Lung microvascular endothelial cell (primary cell): ENCODE measurements at regions not wholly inside any gene's neighbourhood (a gene's known extent, or its start where the extent isn't known, plus 50 kb on each side); places are given as distances from the start of the nearest gene placed in this dataset.

Experiments
- DNase-seq, 2 donors: peaks; one replicate each; pipeline versions ENCODE4 v3.0.0 to v3.0.0-alpha.2; 2010; ENCODE audit warnings: low read depth in 2 of 2

DNA sequence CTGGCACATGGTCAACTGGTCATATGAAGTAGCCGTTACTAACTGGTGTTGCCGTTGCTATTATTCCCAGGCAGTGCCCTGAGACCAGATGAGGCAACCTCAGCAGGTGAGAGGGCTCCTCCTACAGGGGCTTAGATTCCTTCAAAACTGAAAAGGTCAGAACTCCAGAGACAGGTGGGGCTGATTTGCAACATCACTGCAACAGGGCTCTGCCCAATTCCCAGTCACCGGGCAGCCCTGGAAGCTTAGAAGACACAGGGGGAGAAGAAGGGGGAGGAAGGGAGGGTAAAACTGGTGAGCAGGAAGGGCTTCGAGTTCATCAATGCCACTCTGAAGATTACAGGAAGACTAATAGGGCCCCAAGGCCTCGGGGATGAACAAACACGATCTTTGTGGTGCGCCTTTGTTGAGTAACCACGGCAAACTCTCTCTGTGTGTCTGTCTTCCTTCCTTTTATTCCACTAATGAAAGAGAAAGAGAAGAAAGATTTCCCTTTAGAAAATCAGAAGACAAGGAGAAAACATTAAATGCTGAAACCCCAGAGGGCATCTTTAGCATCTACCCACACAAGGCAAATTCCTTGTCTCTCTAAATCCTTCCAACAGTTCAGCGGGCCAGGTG, 749.1 kb upstream of the TBX3 start:
- no peak for DNase-seq

DNA sequence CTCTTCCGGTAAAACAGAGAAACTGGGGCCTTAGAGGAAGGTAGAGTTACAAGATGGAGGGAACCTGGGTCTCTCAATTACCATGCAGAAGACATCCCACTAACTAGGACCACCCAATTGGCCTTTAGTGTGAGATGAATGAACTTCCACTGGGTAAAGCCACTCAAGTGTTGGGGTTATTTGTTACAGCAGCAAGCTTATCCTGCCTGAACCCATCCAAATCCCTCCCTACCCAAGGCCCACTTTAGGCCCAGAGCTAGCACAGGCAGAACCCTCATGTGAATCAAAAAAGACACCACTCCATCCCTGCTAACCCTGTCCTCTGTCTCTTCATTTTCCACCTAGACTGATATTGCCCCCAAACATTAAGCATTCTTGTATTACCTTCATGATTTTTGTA, 746.7 kb upstream of the TBX3 start:
- DNase-seq, result no peak

DNA sequence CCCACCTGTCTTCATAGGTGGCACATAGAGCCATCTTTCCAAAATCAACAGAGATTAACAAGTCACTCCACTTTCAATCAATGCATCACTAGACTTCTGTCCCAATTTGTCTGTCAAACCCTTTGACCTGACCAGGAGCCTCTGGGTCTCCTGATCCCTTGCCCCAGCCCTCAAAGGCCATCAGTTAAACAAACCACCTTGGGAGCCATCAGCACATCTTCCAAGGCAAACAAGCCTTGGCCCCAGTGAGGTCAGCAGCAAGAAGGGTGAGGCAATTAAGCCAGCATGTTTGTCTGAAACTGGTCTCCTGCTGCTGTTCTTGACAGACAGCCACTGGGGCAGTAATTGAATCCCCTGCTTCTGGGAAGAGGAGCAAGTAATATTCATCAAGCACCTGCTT, 742.8 kb upstream of the TBX3 start:
- no peak for DNase-seq

DNA sequence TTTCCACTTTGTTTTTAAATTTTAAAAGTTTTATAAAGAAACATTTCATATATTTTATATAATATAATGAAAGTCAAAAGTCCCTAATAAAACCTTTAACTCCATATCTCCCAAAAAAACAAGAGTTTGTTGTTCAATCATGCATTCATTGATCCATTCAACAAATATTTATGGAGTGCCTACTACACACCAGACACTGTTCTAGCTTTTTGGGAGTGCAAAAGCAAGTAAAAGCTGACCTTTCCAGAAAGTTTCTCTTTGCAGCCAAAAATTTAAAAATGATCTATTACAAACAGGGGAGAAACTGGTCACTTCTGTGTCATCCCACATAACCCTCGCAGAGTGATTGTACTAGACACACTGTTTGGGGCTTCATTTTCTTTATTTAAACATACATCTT, 740.0 kb upstream of the TBX3 start:
- DNase-seq, result no peak

DNA sequence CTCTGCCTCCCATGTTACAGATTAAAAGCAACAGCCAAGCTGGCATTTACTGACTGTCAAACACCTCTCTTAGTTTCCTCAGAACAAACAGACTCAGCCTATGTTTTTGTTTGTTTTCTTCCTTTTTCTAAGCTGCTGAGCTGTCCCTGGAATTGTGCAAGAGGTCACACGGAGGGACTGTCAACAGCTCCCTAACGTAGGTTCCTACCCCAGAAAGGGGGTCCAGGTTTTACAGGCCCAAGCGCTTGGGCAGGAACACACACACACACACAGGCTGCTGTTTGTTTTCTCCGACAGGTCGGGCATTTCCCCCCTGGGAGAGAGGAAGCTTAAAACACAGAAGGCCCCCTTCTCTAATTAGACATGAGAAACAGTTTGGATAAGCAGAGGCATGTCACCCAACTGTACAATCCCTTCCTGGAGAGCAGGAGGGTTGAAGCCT, 739.6 kb upstream of the TBX3 start:
- no peak for DNase-seq

DNA sequence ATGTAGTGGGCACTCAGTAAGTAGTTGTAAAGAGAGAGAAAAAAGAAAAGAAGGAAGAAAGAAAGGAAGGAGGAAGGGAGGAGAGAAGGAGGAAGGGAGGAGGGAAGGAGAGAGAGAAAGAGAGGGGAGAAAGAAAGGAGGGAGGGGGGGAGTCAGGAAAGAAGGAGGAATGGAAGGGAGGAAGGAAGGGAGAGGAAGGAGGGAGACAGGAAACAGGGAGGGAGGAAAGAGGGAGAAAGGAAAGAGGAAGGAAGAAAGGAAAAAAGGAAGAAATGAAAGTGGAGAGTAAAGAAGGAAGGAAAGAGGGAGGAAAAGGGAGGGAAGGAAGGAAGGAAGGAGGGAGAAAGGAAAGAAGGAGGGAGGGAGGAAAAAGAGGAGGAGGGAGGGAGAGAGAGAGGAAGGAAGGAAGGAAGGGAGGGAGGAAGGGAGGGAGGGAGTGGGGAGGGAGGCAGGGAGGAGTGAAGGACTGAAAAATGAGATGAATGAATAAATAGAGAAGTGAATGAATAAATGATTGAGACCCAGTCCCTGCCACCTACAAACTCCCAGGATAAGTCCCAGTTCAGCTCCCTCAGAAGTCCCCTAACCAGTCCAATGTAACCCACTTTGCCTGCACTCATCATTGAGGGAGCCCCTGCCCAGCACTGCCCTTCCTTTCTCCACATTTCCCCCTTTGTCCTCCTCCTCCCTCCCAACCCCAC, 739.0 kb upstream of the TBX3 start:
- DNase-seq, result no peak

DNA sequence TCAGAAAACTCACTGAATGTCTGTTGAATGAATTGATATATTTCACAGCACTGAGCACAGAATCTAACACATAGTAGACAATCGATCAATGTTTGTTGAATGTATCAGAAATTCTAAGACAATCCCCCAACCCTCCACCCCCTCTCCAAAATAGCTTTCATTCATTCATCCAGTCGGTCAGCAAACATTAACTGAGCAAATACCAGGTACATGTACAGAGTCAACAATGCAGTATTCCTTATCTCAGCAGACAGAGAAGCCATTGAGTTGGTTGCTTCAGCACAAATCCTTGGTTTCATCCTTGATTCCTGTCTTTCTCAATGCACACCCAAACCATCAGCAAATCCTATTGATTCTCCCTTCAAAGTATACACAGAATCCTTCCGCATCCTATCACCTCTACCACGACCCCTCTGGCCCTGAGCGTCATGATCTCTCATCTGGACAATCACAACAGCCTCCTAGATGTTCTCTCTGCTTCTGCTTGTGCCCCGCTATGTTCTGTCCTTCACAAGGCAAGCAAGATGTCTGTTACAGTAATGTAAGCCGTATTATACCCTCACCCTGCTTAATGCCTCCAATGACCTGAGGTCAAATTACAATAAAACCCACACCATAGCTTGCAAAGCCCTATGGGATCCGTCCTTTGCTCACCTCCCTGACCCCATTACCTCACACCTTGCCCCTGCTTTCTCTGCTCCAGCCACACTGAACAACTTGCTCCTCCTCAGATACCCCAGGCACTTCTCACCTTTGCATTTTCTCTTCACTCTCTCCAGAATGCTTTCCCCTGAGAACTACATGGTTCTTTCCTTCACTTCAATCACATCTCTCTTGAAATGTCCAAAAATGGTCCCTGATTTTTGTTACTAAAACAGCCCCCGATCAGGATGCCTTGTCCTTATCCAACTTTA, 738.1 kb upstream of the TBX3 start:
- DNase-seq, result no peak

DNA sequence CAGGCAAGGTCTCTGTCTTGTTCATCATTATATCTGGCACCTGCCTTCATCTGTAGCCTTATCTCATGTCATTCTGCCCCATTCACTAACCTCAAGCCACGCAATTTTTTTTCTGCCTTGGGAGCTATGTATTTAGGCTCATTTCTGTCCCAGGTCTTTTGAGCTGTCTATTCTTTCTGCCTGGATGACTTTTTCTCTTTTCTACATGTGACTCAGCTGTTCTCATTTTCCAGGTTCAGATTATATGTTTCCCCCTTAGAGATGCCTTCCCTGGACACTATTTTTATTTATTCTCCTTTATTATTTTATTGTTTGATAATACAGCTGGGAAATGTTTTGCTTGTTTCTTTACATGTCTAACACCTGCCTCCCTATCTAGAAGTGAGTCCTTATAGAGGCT, 737.4 kb upstream of the TBX3 start:
- DNase-seq, result no peak

DNA sequence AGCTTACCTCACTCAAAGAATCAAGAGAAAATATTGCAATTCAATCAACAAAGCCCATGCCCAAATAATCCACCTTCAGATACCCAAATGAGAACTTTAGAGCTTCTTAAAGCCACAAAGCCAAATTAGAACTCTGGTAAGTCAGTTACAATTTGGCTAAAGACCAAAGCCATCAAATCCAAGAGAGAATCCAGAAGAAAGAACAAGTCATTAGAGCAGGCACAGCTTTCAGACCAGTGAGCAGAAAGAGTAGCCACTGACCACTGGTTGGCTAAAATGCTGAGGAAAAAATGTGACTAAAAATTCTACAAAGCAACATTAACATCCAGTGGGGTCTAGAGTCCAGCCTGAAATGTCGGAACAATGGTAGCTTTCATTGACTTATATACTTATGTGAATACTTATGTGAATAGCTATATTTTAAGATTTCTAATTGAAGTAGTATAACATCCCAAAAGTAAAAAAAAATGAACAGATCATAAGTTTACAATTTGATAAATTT, 735.2 kb upstream of the TBX3 start:
- DNase-seq, result no peak

DNA sequence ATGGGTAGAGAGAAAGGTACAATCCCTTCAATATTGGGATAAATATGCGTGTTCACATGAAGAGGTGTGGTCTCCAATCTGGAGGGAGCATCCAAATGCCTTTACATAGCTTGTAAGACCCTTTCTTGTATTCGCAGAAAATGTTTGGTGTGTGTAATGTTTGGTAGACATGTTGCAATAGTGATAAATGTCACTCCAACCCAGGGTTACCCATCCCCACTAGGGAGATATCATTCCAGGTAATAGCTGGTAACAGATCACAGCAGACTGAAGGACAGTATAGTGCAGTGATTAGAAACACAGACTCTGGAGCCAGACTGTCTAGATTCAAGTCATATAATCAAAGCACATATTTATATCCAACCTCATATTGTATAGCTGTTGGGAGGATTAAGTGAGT, 733.6 kb upstream of the TBX3 start:
- no peak for DNase-seq

DNA sequence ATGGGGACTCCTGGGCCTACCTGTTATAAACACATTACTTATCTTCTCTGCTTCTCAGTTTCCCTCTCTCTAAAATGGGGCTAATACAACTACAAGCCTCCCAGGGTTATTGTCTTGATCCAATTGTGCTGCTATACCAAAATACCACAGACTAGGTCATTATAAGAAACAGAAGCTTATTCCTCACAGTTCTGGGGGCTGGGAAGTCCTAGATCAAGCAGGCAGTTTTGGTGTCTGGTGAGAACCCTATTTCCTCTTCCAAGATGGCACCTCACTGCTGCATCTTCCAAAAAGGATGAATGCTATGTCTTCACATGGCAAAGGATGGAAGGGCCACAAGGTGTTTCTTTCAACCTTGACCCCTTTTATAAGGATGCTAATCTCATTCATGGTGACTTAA, 732.9 kb upstream of the TBX3 start:
- no peak for DNase-seq

DNA sequence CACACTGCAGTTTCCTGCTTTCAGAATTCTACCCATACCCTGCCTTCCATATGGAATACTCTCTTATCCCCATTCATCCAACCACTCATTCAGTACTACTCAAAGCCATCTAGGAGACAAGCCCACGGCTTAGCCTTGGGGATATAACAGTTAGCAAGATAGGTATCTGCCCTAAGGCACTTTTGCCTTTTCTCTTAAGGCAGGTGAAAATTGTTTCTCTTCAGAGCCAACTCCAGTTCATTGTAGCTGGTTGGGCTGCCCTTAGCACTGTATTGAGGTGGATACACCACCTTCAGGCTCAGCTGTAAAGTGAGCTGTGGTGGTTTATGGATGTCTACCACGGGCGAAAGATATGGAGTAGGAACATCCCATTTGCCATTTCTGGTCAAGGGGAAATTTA, 729.7 kb upstream of the TBX3 start:
- DNase-seq, result no peak

DNA sequence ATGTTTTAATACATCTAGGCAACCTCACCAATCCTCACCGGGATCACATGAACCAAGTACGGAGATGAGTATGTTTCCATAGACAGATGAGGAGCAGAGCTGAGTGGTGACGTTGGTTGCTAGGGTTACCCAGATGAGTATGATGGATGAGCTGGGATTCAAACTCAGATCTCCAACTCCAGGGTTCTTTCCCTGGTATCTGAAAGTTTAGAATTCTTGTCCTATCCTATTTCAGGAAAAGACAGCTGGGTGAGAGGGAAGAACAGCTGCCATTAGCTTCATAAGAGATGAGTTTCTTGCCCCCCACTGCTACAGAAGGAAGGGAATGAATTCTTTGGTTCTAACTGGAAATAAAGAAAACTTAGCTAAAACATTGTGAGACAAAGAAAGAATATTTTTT, 728.9 kb upstream of the TBX3 start:
- no peak for DNase-seq

DNA sequence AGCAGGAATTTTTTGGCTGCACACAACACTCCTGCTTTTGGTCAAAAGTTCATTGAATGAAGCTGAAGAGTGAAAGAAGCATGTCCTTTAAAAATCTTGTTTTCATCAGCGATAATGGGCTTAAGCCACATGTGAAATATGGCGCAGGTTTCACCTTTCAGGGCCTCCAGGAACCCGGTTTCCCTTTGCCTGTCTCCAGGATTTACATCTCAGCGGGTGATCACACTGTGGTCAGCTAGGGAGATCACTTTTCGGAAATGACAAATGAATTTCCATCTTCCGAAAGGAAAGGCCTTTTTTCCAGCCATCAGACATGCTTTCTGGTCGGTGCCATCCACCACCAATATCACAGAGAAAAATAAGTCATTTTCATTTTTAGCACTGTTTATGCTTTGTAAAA, 727.1 kb upstream of the TBX3 start:
- DNase-seq, result peak; percentile 10 to 43

DNA sequence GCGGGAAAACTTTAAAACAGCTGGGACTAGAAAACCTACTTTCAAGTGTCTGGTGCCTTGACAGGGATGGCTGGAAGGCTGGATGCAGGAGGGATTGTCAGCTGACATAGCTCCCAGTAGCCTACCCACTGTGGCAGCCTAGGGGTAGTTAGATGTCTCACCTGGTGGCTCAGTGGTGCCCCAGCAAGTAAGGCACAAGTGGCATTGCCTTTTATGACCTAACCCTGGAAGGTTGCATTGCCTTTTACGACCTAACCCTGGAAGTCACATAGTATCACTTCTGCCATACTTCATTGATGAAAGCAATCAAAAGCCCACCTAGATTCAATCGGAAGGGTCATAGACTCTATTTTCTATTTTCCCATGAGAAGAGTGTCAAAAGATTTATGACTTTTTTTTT, 724.7 kb upstream of the TBX3 start:
- DNase-seq, result no peak

DNA sequence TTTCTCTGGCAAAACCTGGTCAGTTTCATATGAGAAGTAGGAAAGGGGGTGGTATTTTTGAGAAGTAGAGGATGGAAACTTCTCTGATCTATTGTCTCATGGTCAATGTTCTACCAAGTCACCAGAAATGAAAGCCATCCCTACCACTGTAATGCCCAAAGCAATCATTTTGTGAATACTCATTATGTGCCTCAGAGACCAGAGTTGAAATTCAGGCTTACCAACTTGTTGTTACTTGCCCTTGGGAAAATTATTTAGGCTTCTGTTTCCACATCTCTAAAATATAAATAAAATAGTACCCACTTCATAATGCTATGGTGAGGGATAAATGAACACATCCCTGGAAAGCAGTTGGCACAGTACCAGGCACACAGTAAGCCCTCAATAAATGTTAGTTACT, 723.7 kb upstream of the TBX3 start:
- no peak for DNase-seq

DNA sequence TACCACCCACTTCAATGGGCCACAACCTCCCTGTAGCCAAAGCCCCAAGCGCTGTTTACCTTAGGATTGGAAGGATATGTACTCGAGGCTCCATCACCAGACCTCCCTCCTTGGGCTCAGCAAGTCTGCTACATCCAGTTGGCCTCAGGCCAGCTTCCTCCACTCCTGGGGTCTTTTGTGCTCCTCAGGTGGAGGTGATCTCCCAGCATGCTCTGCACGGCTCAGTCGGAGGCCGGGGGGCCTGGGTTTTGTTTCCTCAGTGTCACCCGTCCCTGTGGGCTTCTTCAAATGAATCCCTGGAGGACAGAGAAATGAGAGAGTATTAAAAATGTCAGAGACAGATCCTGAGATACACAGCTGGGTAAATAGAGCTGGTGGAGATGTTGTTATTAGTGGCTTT, 723.1 kb upstream of the TBX3 start:
- DNase-seq, result no peak

DNA sequence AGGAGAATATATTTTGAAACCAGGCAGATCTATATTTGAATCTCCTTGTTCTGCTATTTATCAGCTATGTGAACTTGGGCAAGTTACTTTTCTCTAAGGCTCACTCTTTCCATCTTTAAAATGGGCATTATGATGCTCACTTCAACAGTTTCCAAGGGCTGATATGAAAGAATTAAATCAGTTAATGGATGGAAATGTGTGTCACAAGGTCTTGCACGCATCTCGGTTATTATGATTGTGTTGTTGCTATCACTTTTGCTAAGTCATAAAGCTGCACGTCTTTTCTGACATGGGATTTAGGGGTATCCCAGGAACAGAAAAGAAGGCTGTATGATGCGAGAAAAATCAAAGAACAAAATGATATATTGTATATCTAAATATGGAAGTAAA, 721.5 kb upstream of the TBX3 start:
- peak in 1 of 2 donors; percentile 56 for DNase-seq

DNA sequence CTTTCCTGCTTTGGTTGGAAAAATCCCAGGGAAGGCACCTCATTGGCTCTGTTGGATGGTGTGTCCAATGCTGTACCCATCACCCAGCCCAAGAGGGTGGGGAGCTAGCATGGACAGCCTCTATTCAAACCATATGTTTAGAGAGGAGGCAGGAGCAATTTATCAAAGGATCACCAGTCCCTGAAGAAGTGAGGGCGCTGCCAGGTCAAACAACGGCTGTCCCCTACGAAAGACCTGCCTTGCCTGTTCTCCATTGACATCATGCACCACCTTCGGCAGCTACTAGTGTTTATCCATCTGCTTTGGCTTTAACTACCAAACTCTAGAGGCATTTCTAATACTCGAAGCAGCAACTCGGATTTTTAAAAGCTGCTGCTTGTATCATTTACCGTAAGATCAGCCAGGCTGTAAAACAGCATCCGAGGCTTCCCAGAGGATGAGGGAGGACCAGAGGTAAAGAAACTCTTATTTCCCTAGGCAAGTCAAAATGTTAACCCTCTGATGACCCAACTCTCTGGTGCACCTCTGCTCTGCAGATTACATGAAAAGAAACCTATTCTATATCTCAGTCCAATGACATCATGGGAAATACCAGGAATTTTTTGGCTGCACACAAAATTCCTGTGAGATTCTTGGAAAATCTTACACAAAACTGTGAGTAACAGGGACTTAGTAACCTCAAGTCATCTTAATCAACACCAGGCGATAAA, 720.9 kb upstream of the TBX3 start:
- peak in 1 of 2 donors; percentile 84 for DNase-seq

DNA sequence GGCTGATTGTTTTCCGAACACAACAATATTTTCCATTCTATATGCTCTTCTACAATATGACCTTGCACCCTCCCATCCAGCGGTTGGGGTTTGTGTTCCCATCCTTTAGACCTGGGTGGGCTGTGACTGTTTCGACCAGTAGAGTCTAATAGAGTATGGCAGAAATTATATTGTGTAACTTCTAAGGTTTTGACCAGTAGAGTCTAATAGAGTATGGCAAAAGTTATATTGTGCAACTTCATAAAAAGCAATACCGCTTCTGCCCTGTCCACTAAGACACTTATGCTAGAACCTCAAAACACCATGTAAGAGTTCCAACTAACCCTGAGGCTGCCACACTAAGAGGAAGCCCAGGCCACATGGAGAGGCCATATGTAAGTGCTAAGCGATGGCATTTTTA, 719.7 kb upstream of the TBX3 start:
- DNase-seq, result no peak

DNA sequence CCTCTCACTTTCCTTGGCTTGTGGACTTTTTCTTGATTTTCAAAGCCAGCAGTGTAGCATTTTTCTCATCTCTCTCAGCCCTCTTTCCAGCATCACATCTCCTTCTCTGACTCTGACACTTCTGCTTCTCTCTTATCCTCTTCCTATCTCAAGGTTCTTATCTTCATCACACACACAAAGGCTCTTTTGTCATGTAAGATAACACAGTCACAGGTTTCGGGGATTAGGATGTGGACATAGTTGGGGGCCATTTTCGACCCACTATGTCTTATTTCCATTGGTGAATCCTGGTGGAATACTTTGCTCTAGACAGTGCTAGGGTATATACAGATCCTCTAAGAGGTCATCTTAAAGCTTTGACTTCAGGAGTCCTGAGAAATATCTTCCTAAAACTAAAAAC, 719.3 kb upstream of the TBX3 start:
- DNase-seq, result no peak
